Sigmoid colon (tissue), 6 donors: ENCODE measurements at regions not wholly inside any gene's neighbourhood (a gene's known extent, or its start where the extent isn't known, plus 50 kb on each side); places are given as distances from the start of the nearest gene placed in this dataset.

Source experiments
- DNase-seq: peaks from one replicate; pipeline ENCODE4 v3.0.0-alpha.2; 2019
- H3K27ac ChIP-seq, 4 donors: fragments of 200-600 bp; sonication (generic); one replicate each; pipeline ENCODE4 v1.5.1; 2016 to 2019; ENCODE audit warnings: mild to moderate bottlenecking in 1 of 4
- H3K27me3 ChIP-seq, 3 donors: fragments of 200-600 bp; sonication (generic); one replicate each; pipeline ENCODE4 v1.5.1; 2019; ENCODE audit warnings: mild to moderate bottlenecking in 1 of 3
- H3K36me3 ChIP-seq, 4 donors: fragments of 200-600 bp; sonication (generic); one replicate each; pipeline ENCODE4 v1.5.1; 2016 to 2019
- H3K4me1 ChIP-seq, 4 donors: fragments of 200-600 bp; sonication (generic); one replicate each; pipeline ENCODE4 v1.5.1; 2017 to 2019
- H3K4me3 ChIP-seq, 4 donors: fragments of 200-600 bp; sonication (generic); one replicate each; pipeline ENCODE4 v1.5.1; 2017 to 2019; ENCODE audit warnings: mild to moderate bottlenecking in 2 of 4, moderate library complexity in 1 of 4
- H3K9me3 ChIP-seq, 4 donors: fragments of 200-600 bp in 3 of 4; sonication (generic) in 3 of 4; one replicate each; pipeline versions ENCODE4 v1.5.1 to v1.6.1; 2013 to 2019
- CTCF ChIP-seq, 4 experiments: fragments of 450-650 bp in 3 of 4; fragments of 200-600 bp in 1 of 4; IDR thresholded peaks; one replicate each; pipeline ENCODE4 v1.5.1; 2016 to 2019; ENCODE audit warnings: antibody characterized with exemption in 4 of 4, mild to moderate bottlenecking in 3 of 4, moderate library complexity in 2 of 4
- EP300 ChIP-seq, 4 donors: sonication (generic); formaldehyde crosslinking; IDR thresholded peaks; one replicate each; pipeline ENCODE4 v1.6.1; 2017; ENCODE audit warnings: antibody characterized with exemption in 4 of 4
- POLR2A ChIP-seq, 2 donors: fragments of 450-650 bp; IDR thresholded peaks; one replicate each; pipeline ENCODE4 v1.6.1; 2016; ENCODE audit warnings: antibody characterized with exemption in 2 of 2, mild to moderate bottlenecking in 2 of 2, moderate library complexity in 2 of 2
- POLR2AphosphoS5 ChIP-seq, 4 donors: sonication (generic); formaldehyde crosslinking; IDR thresholded peaks; one replicate each; pipeline ENCODE4 v1.6.1; 2017; ENCODE audit warnings: antibody characterized with exemption in 4 of 4
- WGBS, 2 donors: extraction: QIAGEN DNeasy Blood & Tissue Kit; methylation state at CpG; one replicate each; pipeline ENCODE4 v1.1.7; 2013; 5-methylcytosine and 5-hydroxymethylcytosine counted together
- intact Hi-C: fragments of 100-400 bp; cut with DNase I; formaldehyde crosslinking; loops from one replicate; pipeline ENCODE4 v1.15.1; 2023
- donor health status: healthy with polysubstance abuse.
- donor health status: healthy.

GRCh38 chr12:34210183-34210582 is 187.9 kb downstream of the ALG10 start:
- Histone ChIP-seq H3K9me3 (peaks cover 0 to 4% (median 0%) of the 10 kb centered on the region in 4 donors), H3K27ac (no peak overlapping the region), H3K27me3 (no peaks in the 10 kb centered on the region), H3K4me1 (no peaks in the 10 kb centered on the region), H3K36me3 (no peaks in the 10 kb centered on the region), H3K4me3 (no peak overlapping the region)
- TF ChIP-seq CTCF (IDR thresholded peaks at IDR 0.05) (no peak), POLR2A (IDR thresholded peaks at IDR 0.05) (no peak), POLR2AphosphoS5 (IDR thresholded peaks at IDR 0.05) (no peak), EP300 (IDR thresholded peaks at IDR 0.05) (no peak)
- DNase-seq = no peak
- 80 to 86% methylated on average over 14 of the region's 14 CpGs for WGBS, 2 donors
- intact Hi-C loops = no loop called here

GRCh38 chr12:34210689-34211530 is 188.6 kb downstream of the ALG10 start:
- peaks cover 0 to 4% (median 0%) of the 10 kb centered on the region in 4 donors for H3K9me3 ChIP-seq
- H3K4me3 ChIP-seq = no peak overlapping the region
- H3K27ac ChIP-seq = no peak overlapping the region
- no peak for TF ChIP-seq CTCF (IDR thresholded peaks at IDR 0.05)
- no peak for TF ChIP-seq POLR2AphosphoS5 (IDR thresholded peaks at IDR 0.05)
- no peak for TF ChIP-seq EP300 (IDR thresholded peaks at IDR 0.05)
- no peak for TF ChIP-seq POLR2A (IDR thresholded peaks at IDR 0.05)
- no peak for DNase-seq
- WGBS, 2 donors = 89 to 91% methylated on average over 35 of the region's 35 CpGs
- no peaks in the 10 kb centered on the region for H3K36me3 ChIP-seq
- intact Hi-C loops = no loop called here
- H3K27me3 ChIP-seq = no peaks in the 10 kb centered on the region
- H3K4me1 ChIP-seq = no peaks in the 10 kb centered on the region

- Histone ChIP-seq H3K4me1 (no peaks in the 10 kb centered on the region), H3K27ac (no peak overlapping the region), H3K9me3 (peaks cover 0 to 4% (median 0%) of the 10 kb centered on the region in 4 donors), H3K36me3 (no peaks in the 10 kb centered on the region), H3K4me3 (no peak overlapping the region), H3K27me3 (no peaks in the 10 kb centered on the region)
- WGBS, 2 donors = 81 to 84% methylated on average over 6 of the region's 6 CpGs
- intact Hi-C loops = no loop called here
- TF ChIP-seq POLR2A (IDR thresholded peaks at IDR 0.05) = no peak
- no peak for TF ChIP-seq CTCF (IDR thresholded peaks at IDR 0.05)
- no peak for TF ChIP-seq POLR2AphosphoS5 (IDR thresholded peaks at IDR 0.05)
- no peak for TF ChIP-seq EP300 (IDR thresholded peaks at IDR 0.05)
- no peak for DNase-seq
Measured at GRCh38 chr12:34212651-34213050, 190.4 kb downstream of the ALG10 start.

GRCh38 chr12:34214011-34214410 is 191.7 kb downstream of the ALG10 start:
- Histone ChIP-seq H3K4me1 (peaks cover 0 to 5% (median 3%) of the 10 kb centered on the region in 4 donors), H3K9me3 (no peaks in the 10 kb centered on the region), H3K4me3 (no peak overlapping the region), H3K36me3 (no peaks in the 10 kb centered on the region), H3K27ac (no peak overlapping the region), H3K27me3 (peaks cover 0 to 5% (median 4%) of the 10 kb centered on the region in 3 donors)
- no peak for TF ChIP-seq POLR2A (IDR thresholded peaks at IDR 0.05)
- no peak for TF ChIP-seq EP300 (IDR thresholded peaks at IDR 0.05)
- 84 to 89% methylated on average over 9 of the region's 9 CpGs for WGBS, 2 donors
- no peak for DNase-seq
- intact Hi-C loops = no loop called here

- Histone ChIP-seq H3K4me1 (peaks cover 0 to 6% (median 3%) of the 10 kb centered on the region in 4 donors), H3K27me3 (peaks cover 0 to 14% (median 10%) of the 10 kb centered on the region in 3 donors), H3K9me3 (no peaks in the 10 kb centered on the region), H3K4me3 (no peak overlapping the region), H3K36me3 (no peaks in the 10 kb centered on the region), H3K27ac (no peak overlapping the region)
- TF ChIP-seq CTCF (IDR thresholded peaks at IDR 0.05) (no peak), EP300 (IDR thresholded peaks at IDR 0.05) (no peak), POLR2A (IDR thresholded peaks at IDR 0.05) (no peak), POLR2AphosphoS5 (IDR thresholded peaks at IDR 0.05) (no peak)
- intact Hi-C loops = no loop called here
- no peak for DNase-seq
- 89% methylated on average over 18 of the region's 18 CpGs for WGBS, 2 donors
Measured at GRCh38 chr12:34215213-34215892, 193.1 kb downstream of the ALG10 start.
